ENCODE measurements at regions not wholly inside any gene's neighbourhood (a gene's known extent, or its start where the extent isn't known, plus 50 kb on each side); places are given as distances from the start of the nearest gene placed in this dataset.

- intact Hi-C loops (cut with micrococcal nuclease): no loop called here
- no peaks in the 10 kb centered on the region for H3K27me3 ChIP-seq (ENCODE audit: control insufficient read depth, insufficient read depth, low read length)
- DNase-seq (peak in 1 of 2 donors; percentile 14), ATAC-seq (no peak)
- H3K9me3 ChIP-seq (ENCODE audit: control insufficient read depth, insufficient read depth, low read length): no peaks in the 10 kb centered on the region
- H3K36me3 ChIP-seq (ENCODE audit: control insufficient read depth, insufficient read depth, low read length): no peaks in the 10 kb centered on the region
- WGBS (ENCODE audit: insufficient coverage): 90% methylated on average over 17 of the region's 17 CpGs
- no peak overlapping the region for H3K27ac Mint-ChIP-seq
- peaks cover 3 to 8% of the 10 kb centered on the region in 2 donors for H3K27me3 Mint-ChIP-seq (ENCODE audit: low read depth in 2 of 2)
- H3K4me3 ChIP-seq (ENCODE audit: low read length): no peak overlapping the region
- peaks cover 0 to 2% of the 10 kb centered on the region in 2 donors for H3K9me3 Mint-ChIP-seq
- H3K4me3 Mint-ChIP-seq: no peak overlapping the region
- TF ChIP-seq CTCF (IDR thresholded peaks at IDR 0.05): no peak
- H3K36me3 Mint-ChIP-seq: no peaks in the 10 kb centered on the region
- H3K4me1 Mint-ChIP-seq: no peaks in the 10 kb centered on the region
- H3K27ac ChIP-seq (ENCODE audit: low read length): no peak overlapping the region
- H3K4me1 ChIP-seq (ENCODE audit: control insufficient read depth, insufficient read depth, low read length): peaks cover 9% of the 10 kb centered on the region
Measured at GRCh38 chr2:240235149-240235803, 94.8 kb upstream of the OTOS start.

DNA sequence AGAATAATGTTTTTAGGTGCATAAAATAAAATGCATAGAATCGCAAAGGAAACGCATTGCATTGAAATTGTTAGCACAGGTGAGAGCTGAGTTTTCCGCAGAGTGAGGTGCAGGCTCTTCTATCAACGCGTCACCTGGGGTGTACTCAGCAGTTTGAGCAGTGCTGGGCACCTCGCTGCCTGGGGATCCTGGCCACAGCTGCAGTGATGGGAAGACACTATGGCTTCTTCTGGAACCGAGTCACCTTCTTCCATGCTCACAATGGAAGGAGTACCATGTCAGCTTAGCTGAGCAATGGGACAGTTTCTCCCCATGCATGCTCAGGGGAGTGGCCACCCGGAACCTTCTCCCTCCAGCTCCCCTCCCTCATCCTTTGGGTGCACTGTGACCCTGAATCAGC is 95.4 kb upstream of the OTOS start:
- peaks cover 9% of the 10 kb centered on the region for H3K4me1 ChIP-seq (ENCODE audit: control insufficient read depth, insufficient read depth, low read length)
- no peak overlapping the region for H3K4me3 ChIP-seq (ENCODE audit: low read length)
- H3K36me3 ChIP-seq (ENCODE audit: control insufficient read depth, insufficient read depth, low read length): no peaks in the 10 kb centered on the region
- H3K27ac Mint-ChIP-seq: no peak overlapping the region
- H3K36me3 Mint-ChIP-seq: no peaks in the 10 kb centered on the region
- no peaks in the 10 kb centered on the region for H3K27me3 ChIP-seq (ENCODE audit: control insufficient read depth, insufficient read depth, low read length)
- 90% methylated on average over 8 of the region's 8 CpGs for WGBS (ENCODE audit: insufficient coverage)
- intact Hi-C loops (cut with micrococcal nuclease): no loop called here
- no peak overlapping the region for H3K27ac ChIP-seq (ENCODE audit: low read length)
- no peaks in the 10 kb centered on the region for H3K9me3 ChIP-seq (ENCODE audit: control insufficient read depth, insufficient read depth, low read length)
- no peaks in the 10 kb centered on the region for H3K4me1 Mint-ChIP-seq
- TF ChIP-seq CTCF (IDR thresholded peaks at IDR 0.05): no peak
- DNase-seq (no peak), ATAC-seq (no peak)
- H3K4me3 Mint-ChIP-seq: no peak overlapping the region
- peaks cover 0 to 2% of the 10 kb centered on the region in 2 donors for H3K9me3 Mint-ChIP-seq
- peaks cover 0 to 10% of the 10 kb centered on the region in 2 donors for H3K27me3 Mint-ChIP-seq (ENCODE audit: low read depth in 2 of 2)

- H3K4me3 Mint-ChIP-seq: no peak overlapping the region
- 53% methylated on average over 12 of the region's 12 CpGs for WGBS (ENCODE audit: insufficient coverage)
- H3K9me3 ChIP-seq (ENCODE audit: control insufficient read depth, insufficient read depth, low read length): no peaks in the 10 kb centered on the region
Measured at GRCh38 chr2:240236217-240237111, 96.0 kb upstream of the OTOS start.

More at GRCh38 chr2:240236217-240237111, 96.0 kb upstream of the OTOS start:
- Histone ChIP-seq H3K27me3 (ENCODE audit: control insufficient read depth, insufficient read depth, low read length) (no peaks in the 10 kb centered on the region), H3K4me1 (ENCODE audit: control insufficient read depth, insufficient read depth, low read length) (peaks cover 9% of the 10 kb centered on the region), H3K36me3 (ENCODE audit: control insufficient read depth, insufficient read depth, low read length) (no peaks in the 10 kb centered on the region), H3K27ac (ENCODE audit: low read length) (no peak overlapping the region), H3K4me3 (ENCODE audit: low read length) (no peak overlapping the region)
- no peaks in the 10 kb centered on the region for H3K4me1 Mint-ChIP-seq
- no peaks in the 10 kb centered on the region for H3K36me3 Mint-ChIP-seq
- DNase-seq (peak in 1 of 2 donors; percentile 10), ATAC-seq (no peak)
- intact Hi-C loops (cut with micrococcal nuclease): no loop called here
- H3K27me3 Mint-ChIP-seq (ENCODE audit: low read depth in 2 of 2): peaks cover 0 to 10% of the 10 kb centered on the region in 2 donors
- no peak for TF ChIP-seq CTCF (IDR thresholded peaks at IDR 0.05)
- H3K9me3 Mint-ChIP-seq: peaks cover 0 to 2% of the 10 kb centered on the region in 2 donors
- no peak overlapping the region for H3K27ac Mint-ChIP-seq
